AG09319 (cell line): ENCODE measurements at regions not wholly inside any gene's neighbourhood (a gene's known extent, or its start where the extent isn't known, plus 50 kb on each side); places are given as distances from the start of the nearest gene placed in this dataset.

ENCODE experiments used
- DNase-seq: peaks from one replicate; pipeline ENCODE4 v3.0.0-alpha.2; 2010; ENCODE audit warnings: low read depth; ENCODE audit errors: extremely low read depth
- CTCF ChIP-seq: IDR thresholded peaks from 2 replicates; pipeline ENCODE4 v1.5.1; 2011; ENCODE audit warnings: low read depth, mild to moderate bottlenecking, inconsistent platforms, low read length, moderate library complexity

GRCh38 chr2:66281980-66282379, 152.9 kb upstream of the MEIS1 start:
- TF ChIP-seq CTCF = no peak
- no peak for DNase-seq

DNA sequence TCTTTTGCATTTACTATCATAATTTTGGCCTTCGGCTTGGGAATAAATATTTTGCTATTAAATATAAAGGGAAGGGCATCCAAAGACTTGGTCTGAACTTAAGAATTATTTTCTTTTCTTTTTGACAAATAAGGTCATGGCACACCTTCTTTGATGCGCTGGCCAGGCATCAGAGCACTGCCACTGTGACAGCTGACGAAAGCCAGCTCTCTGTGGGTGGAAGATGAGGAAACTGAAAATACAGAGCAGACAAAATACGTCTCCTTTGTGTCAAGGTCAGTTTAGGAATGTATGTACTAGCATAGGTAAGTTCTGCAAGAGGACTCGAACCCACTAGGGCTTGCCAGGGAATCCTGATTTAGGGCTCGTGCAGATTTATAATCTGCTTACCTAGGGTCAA, 155.9 kb upstream of the MEIS1 start:
- no peak for TF ChIP-seq CTCF
- DNase-seq = no peak

DNA sequence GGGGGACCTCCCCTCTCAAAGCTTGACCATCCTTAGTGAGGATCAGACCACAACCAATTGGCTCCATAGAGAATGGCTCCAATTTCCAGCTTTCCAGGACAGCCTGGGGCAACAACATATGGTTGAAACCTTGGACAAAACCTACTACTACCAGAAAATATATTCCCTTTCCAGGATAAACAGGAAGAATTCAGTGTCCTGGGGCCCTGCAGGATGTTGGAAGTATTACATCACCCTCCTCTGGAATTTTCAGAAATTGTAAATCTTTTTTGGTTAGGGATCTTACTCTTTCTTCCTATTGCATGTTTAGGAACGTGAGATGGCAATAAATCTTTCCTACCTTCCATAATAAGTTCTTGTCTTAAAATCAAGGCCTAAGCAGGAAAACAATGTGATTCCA, 158.9 kb upstream of the MEIS1 start:
- TF ChIP-seq CTCF = no peak
- no peak for DNase-seq

GRCh38 chr2:66273933-66274490, 160.9 kb upstream of the MEIS1 start:
- no peak for DNase-seq
- TF ChIP-seq CTCF = no peak

GRCh38 chr2:66272751-66273150, 162.2 kb upstream of the MEIS1 start:
- no peak for DNase-seq
- TF ChIP-seq CTCF = no peak

GRCh38 chr2:66271777-66272176, 163.1 kb upstream of the MEIS1 start:
- no peak for TF ChIP-seq CTCF
- DNase-seq = no peak

DNA sequence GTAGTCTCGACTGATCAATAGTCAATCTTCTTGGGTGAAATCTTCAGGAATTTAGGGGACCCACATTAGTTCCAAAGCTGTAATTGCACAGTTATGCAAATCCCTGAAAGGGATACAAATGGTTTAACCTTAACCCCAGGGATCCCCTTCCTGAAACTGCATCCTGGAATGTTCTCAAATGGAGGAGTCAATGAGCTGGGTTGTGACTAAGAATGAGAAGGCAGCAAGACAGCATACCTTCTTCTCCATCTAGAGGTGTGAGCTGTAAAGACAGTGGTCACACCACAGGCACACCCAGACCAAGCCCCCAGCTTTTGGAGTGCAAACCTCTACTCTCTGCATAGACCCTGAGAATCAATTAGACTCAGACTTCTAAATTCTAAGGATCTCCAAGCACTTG, 164.7 kb upstream of the MEIS1 start:
- no peak for TF ChIP-seq CTCF
- no peak for DNase-seq
